HEK293 (cell line): ENCODE measurements at regions not wholly inside any gene's neighbourhood (a gene's known extent, or its start where the extent isn't known, plus 50 kb on each side); places are given as distances from the start of the nearest gene placed in this dataset.

ENCODE experiments used
- CTCF ChIA-PET: fragments of 350-600 bp; formaldehyde crosslinking; extraction: SDS; loops from one replicate; lab custom pipeline; 2021; ENCODE audit warnings: antibody characterized with exemption; lab: Yijun Ruan, JAX
- POLR2A ChIA-PET: fragments of 300-600 bp; formaldehyde crosslinking; extraction: SDS; loops from one replicate; lab custom pipeline; 2020; ENCODE audit warnings: antibody characterized with exemption, inconsistent platforms; lab: Yijun Ruan, JAX
- H3K27ac ChIP-seq: fragments of 200-500 bp; sonication (Bioruptor generic); 2 replicates; pipeline ENCODE4 v1.5.1; 2014; ENCODE audit warnings: low read depth, low read length, control low read depth, inconsistent platforms; ENCODE audit errors: extremely low read depth
- H3K36me3 ChIP-seq, 2 experiments: fragments of 200-500 bp in 1 of 2; sonication (Bioruptor generic) in 1 of 2; 1 replicate in 1 of 2; 2 replicates in 1 of 2; pipeline ENCODE4 v1.5.1; 2014 to 2017; ENCODE audit warnings: inconsistent platforms in 2 of 2, low read length in 2 of 2; ENCODE audit not compliant: control insufficient read depth in 2 of 2, insufficient read depth in 1 of 2
- H3K4me1 ChIP-seq: fragments of 200-500 bp; sonication (Bioruptor generic); 2 replicates; pipeline ENCODE4 v1.5.1; 2014; ENCODE audit warnings: mild to moderate bottlenecking, low read length, inconsistent platforms; ENCODE audit not compliant: control insufficient read depth, insufficient read depth
- H3K4me3 ChIP-seq: 2 replicates; pipeline ENCODE4 v1.5.1; 2011; ENCODE audit warnings: low read depth, mild to moderate bottlenecking, control low read depth, low read length, moderate library complexity
- H3K9me3 ChIP-seq: fragments of 200-500 bp; sonication (Bioruptor generic); 2 replicates; pipeline ENCODE4 v1.5.1; 2014; ENCODE audit warnings: low read depth, low read length, inconsistent platforms; ENCODE audit not compliant: control insufficient read depth, insufficient read depth
- BCL11B ChIP-seq: fragments of 450-650 bp; formaldehyde crosslinking; IDR thresholded peaks from 2 replicates; pipeline ENCODE4 v1.5.1; 2016; ENCODE audit warnings: low read depth, missing biosample characterization, missing genetic modification characterization
- GLI2 ChIP-seq: fragments of 450-650 bp; formaldehyde crosslinking; IDR thresholded peaks from 2 replicates; pipeline ENCODE4; 2017; ENCODE audit warnings: missing biosample characterization, missing genetic modification characterization, low read depth, borderline replicate concordance
- KLF16 ChIP-seq: fragments of 450-650 bp; formaldehyde crosslinking; IDR thresholded peaks from 2 replicates; pipeline ENCODE4 v1.5.1; 2017; ENCODE audit warnings: missing biosample characterization, missing genetic modification characterization
- KLF9 ChIP-seq: fragments of 450-650 bp; formaldehyde crosslinking; IDR thresholded peaks from 2 replicates; pipeline ENCODE4 v1.5.1; 2016; ENCODE audit warnings: missing biosample characterization, missing genetic modification characterization, low read depth
- SCRT1 ChIP-seq: fragments of 450-650 bp; formaldehyde crosslinking; IDR thresholded peaks from 2 replicates; pipeline ENCODE4 v1.5.1; 2016; ENCODE audit warnings: missing biosample characterization, missing genetic modification characterization, borderline replicate concordance
- ZBTB1 ChIP-seq: fragments of 450-650 bp; formaldehyde crosslinking; IDR thresholded peaks from 2 replicates; pipeline ENCODE4 v1.5.1; 2016; ENCODE audit warnings: missing biosample characterization, missing genetic modification characterization
- ZFP3 ChIP-seq: fragments of 450-650 bp; formaldehyde crosslinking; IDR thresholded peaks from 2 replicates; pipeline ENCODE4 v1.5.1; 2016; ENCODE audit warnings: low read depth, missing biosample characterization, missing genetic modification characterization
- ZFP69B ChIP-seq: fragments of 450-650 bp; formaldehyde crosslinking; IDR thresholded peaks from 2 replicates; pipeline ENCODE4 v1.5.1; 2016; ENCODE audit warnings: missing biosample characterization, missing genetic modification characterization
- ZNF112 ChIP-seq: fragments of 450-650 bp; formaldehyde crosslinking; IDR thresholded peaks from 2 replicates; pipeline ENCODE4 v1.5.0; 2017; ENCODE audit warnings: missing biosample characterization, missing genetic modification characterization
- ZNF280C ChIP-seq: fragments of 450-650 bp; formaldehyde crosslinking; IDR thresholded peaks from 2 replicates; pipeline ENCODE4 v1.5.1; 2016; ENCODE audit warnings: missing biosample characterization, missing genetic modification characterization
- ZNF311 ChIP-seq: fragments of 450-650 bp; formaldehyde crosslinking; IDR thresholded peaks from 2 replicates; pipeline ENCODE4 v1.5.1; 2017; ENCODE audit warnings: missing biosample characterization, missing genetic modification characterization, borderline replicate concordance
- ZNF37A ChIP-seq: fragments of 450-650 bp; IDR thresholded peaks from 2 replicates; pipeline ENCODE4 v1.5.1; 2018; ENCODE audit warnings: missing biosample characterization, missing genetic modification characterization
- ZNF473 ChIP-seq: fragments of 450-650 bp; formaldehyde crosslinking; IDR thresholded peaks from 2 replicates; pipeline ENCODE4 v1.5.1; 2017; ENCODE audit warnings: missing biosample characterization, missing genetic modification characterization
- ZNF501 ChIP-seq: fragments of 450-650 bp; formaldehyde crosslinking; IDR thresholded peaks from 2 replicates; pipeline ENCODE4 v1.5.1; 2016; ENCODE audit warnings: missing biosample characterization, missing genetic modification characterization
- ZNF521 ChIP-seq: fragments of 450-650 bp; formaldehyde crosslinking; IDR thresholded peaks from 2 replicates; pipeline ENCODE4 v1.5.1; 2017; ENCODE audit warnings: missing biosample characterization, mild to moderate bottlenecking, missing genetic modification characterization
- ZNF548 ChIP-seq: fragments of 450-650 bp; formaldehyde crosslinking; IDR thresholded peaks from 2 replicates; pipeline ENCODE4 v1.5.1; 2016; ENCODE audit warnings: missing biosample characterization, missing genetic modification characterization
- ZNF623 ChIP-seq: fragments of 450-650 bp; formaldehyde crosslinking; IDR thresholded peaks from 2 replicates; pipeline ENCODE4 v1.5.1; 2016; ENCODE audit warnings: missing biosample characterization, missing genetic modification characterization
- ZNF626 ChIP-seq: fragments of 450-650 bp; sonication (Bioruptor Pico); formaldehyde crosslinking; IDR thresholded peaks from 2 replicates; pipeline ENCODE4 v1.5.1; 2018; ENCODE audit warnings: missing biosample characterization, missing genetic modification characterization, inconsistent platforms
- ZNF670 ChIP-seq: fragments of 450-650 bp; formaldehyde crosslinking; IDR thresholded peaks from 2 replicates; pipeline ENCODE4 v1.5.1; 2016; ENCODE audit warnings: missing biosample characterization, missing genetic modification characterization, low read depth
- ZNF677 ChIP-seq: fragments of 450-650 bp; IDR thresholded peaks from 2 replicates; pipeline ENCODE4 v1.5.0; 2018; ENCODE audit warnings: missing biosample characterization, mild to moderate bottlenecking, missing genetic modification characterization, moderate library complexity
- ZNF692 ChIP-seq: fragments of 450-650 bp; formaldehyde crosslinking; IDR thresholded peaks from 2 replicates; pipeline ENCODE4 v1.5.1; 2016; ENCODE audit warnings: missing biosample characterization, missing genetic modification characterization
- ZNF747 ChIP-seq: fragments of 450-650 bp; formaldehyde crosslinking; IDR thresholded peaks from 2 replicates; pipeline ENCODE4 v1.5.1; 2016; ENCODE audit warnings: missing biosample characterization, missing genetic modification characterization
- TF ChIP-seq, protein P1 (sequence below): fragments of 450-650 bp; formaldehyde crosslinking; IDR thresholded peaks from 2 replicates; pipeline ENCODE4 v1.5.1; 2016; ENCODE audit warnings: missing biosample characterization, missing genetic modification characterization
- TF ChIP-seq, protein P2 (sequence below): fragments of 450-650 bp; formaldehyde crosslinking; IDR thresholded peaks from 2 replicates; pipeline ENCODE4 v1.5.1; 2016; ENCODE audit warnings: missing biosample characterization, missing genetic modification characterization

DNA sequence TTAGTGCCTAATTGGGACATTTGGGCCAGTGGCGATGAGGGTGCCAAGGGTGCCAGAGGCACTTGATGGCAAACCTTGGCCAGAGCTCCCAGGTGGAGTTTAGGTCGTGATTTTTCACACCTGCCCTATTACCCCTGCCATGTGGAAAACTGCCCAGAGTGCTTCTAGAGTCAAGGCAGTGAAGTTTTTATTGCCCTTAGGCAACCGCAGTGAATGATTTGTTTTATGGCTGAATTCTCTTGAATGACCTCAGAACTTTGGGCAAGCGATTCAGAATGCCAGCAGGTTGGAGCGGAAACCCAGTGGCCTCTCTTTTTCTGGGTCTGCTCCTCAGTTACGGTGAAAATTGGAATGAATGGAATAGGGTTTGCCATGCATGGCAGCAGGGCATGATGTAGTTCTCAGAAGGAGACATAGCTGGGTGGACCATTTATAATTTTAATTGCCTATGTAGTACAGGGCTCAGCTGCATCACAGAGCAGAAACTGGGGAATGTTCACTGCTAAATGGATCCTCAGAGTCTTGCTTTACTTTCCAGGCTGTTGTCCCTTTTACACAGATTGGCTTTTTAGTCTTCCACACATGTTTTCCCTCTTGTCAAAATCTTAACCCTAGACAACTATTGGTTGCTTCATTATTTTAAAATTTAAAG, 820.0 kb upstream of the SEMA6A start (continued):
- TF ChIP-seq ZNF670 (tag by site-specific recombination), result no peak

DNA sequence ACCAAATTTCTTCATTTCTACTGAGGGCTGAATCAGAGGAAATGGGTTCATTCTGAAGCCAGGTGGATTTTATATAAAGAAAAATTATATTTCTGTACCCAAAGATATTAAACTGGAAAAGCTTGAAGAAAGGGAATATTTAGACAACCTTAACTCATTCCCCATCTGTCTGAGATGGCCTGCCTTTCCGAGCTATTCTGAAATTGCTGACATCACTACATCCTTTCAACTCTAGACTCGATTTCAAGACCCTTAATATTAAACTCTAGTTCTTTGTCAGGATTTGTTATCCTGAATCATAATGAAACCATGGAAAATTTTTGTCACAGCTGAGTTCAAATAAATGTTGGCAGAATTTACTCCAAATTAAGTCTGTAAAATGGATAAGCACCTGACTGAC, 818.5 kb upstream of the SEMA6A start:
- TF ChIP-seq ZNF626 (tag by site-specific recombination) (no peak), ZNF311 (tag by site-specific recombination) (no peak), ZNF112 (tag by site-specific recombination) (no peak), KLF16 (tag by site-specific recombination) (no peak), ZNF501 (tag by site-specific recombination) (no peak)
- TF ChIP-seq, protein P1, sequence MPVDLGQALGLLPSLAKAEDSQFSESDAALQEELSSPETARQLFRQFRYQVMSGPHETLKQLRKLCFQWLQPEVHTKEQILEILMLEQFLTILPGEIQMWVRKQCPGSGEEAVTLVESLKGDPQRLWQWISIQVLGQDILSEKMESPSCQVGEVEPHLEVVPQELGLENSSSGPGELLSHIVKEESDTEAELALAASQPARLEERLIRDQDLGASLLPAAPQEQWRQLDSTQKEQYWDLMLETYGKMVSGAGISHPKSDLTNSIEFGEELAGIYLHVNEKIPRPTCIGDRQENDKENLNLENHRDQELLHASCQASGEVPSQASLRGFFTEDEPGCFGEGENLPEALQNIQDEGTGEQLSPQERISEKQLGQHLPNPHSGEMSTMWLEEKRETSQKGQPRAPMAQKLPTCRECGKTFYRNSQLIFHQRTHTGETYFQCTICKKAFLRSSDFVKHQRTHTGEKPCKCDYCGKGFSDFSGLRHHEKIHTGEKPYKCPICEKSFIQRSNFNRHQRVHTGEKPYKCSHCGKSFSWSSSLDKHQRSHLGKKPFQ (tag by site-specific recombination), result no peak
- Histone ChIP-seq H3K27ac (no peak overlapping the region), H3K4me3 (no peak overlapping the region), H3K9me3 (no peaks in the 10 kb centered on the region), H3K4me1 (no peaks in the 10 kb centered on the region), H3K36me3 (no peaks in the 10 kb centered on the region)
- POLR2A ChIA-PET, result no interaction called here
- CTCF ChIA-PET, result interaction anchor here (0.8 kb wide), 1 partner anchor 62 kb away, joined by 3 read pairs; no protein-coding TSS in a partner anchor

- H3K9me3 ChIP-seq, result no peaks in the 10 kb centered on the region
- TF ChIP-seq ZNF623 (no peak), ZNF747 (tag by site-specific recombination) (no peak), ZNF548 (tag by site-specific recombination) (no peak), ZNF692 (tag by site-specific recombination) (no peak), ZNF677 (tag by site-specific recombination) (no peak), ZFP69B (tag by site-specific recombination) (no peak), ZNF473 (tag by site-specific recombination) (no peak), ZNF37A (tag by site-specific recombination) (no peak)
- CTCF ChIA-PET, result no interaction called here
Observed at GRCh38 chr5:117380316-117380715, 805.7 kb upstream of the SEMA6A start.

GRCh38 chr5:117379521-117379920, 804.9 kb upstream of the SEMA6A start:
- Histone ChIP-seq H3K4me3 (no peak overlapping the region), H3K27ac (no peak overlapping the region), H3K9me3 (no peaks in the 10 kb centered on the region), H3K36me3 (no peaks in the 10 kb centered on the region), H3K4me1 (no peaks in the 10 kb centered on the region)
- CTCF ChIA-PET, result no interaction called here
- POLR2A ChIA-PET, result no interaction called here
- TF ChIP-seq SCRT1 (tag by site-specific recombination) (no peak), ZFP3 (tag by site-specific recombination) (no peak), KLF9 (tag by site-specific recombination) (no peak), ZNF280C (tag by site-specific recombination) (no peak), GLI2 (tag by site-specific recombination) (no peak), ZBTB1 (tag by site-specific recombination) (no peak), ZNF521 (tag by site-specific recombination) (no peak), BCL11B (no peak)
- TF ChIP-seq, protein P2, sequence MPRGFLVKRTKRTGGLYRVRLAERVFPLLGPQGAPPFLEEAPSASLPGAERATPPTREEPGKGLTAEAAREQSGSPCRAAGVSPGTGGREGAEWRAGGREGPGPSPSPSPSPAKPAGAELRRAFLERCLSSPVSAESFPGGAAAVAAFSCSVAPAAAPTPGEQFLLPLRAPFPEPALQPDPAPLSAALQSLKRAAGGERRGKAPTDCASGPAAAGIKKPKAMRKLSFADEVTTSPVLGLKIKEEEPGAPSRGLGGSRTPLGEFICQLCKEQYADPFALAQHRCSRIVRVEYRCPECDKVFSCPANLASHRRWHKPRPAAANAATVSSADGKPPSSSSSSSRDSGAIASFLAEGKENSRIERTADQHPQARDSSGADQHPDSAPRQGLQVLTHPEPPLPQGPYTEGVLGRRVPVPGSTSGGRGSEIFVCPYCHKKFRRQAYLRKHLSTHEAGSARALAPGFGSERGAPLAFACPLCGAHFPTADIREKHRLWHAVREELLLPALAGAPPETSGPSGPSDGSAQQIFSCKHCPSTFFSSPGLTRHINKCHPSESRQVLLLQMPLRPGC (tag by site-specific recombination), result no peak

More at GRCh38 chr5:117380316-117380715, 805.7 kb upstream of the SEMA6A start:
- Histone ChIP-seq H3K4me1 (no peaks in the 10 kb centered on the region), H3K36me3 (no peaks in the 10 kb centered on the region), H3K27ac (no peak overlapping the region), H3K4me3 (no peak overlapping the region)
- POLR2A ChIA-PET, result no interaction called here
